PFSK-1 (cell line): ENCODE measurements at regions not wholly inside any gene's neighbourhood (a gene's known extent, or its start where the extent isn't known, plus 50 kb on each side); places are given as distances from the start of the nearest gene placed in this dataset.

Experiments
- FOXP2 ChIP-seq: optimal IDR thresholded peaks from 2 replicates; pipeline ENCODE3; 2011; ENCODE audit warnings: borderline replicate concordance, control low read depth, inconsistent platforms; ENCODE audit not compliant: insufficient read depth; ENCODE audit errors: extremely low read length, extremely low read depth
- POLR2AphosphoS5 ChIP-seq: IDR thresholded peaks from 2 replicates; pipeline ENCODE4 v1.6.1; 2012; ENCODE audit warnings: low read depth, mild to moderate bottlenecking, control low read depth, low read length, moderate library complexity
- REST ChIP-seq, 2 experiments: IDR thresholded peaks; 2 replicates each; pipeline versions ENCODE4 v1.6.1 to v1.8.0; 2011 to 2012; ENCODE audit warnings: low read depth in 2 of 2, low read length in 2 of 2, control low read depth in 1 of 2, inconsistent platforms in 1 of 2, mild to moderate bottlenecking in 1 of 2, moderate library complexity in 1 of 2; ENCODE audit not compliant: insufficient read depth in 1 of 2
- SIN3A ChIP-seq: IDR thresholded peaks from 2 replicates; pipeline ENCODE4 v1.6.1; 2012; ENCODE audit warnings: mild to moderate bottlenecking, low read length, moderate library complexity, borderline replicate concordance; ENCODE audit not compliant: insufficient read depth
- TAF1 ChIP-seq: IDR thresholded peaks from 2 replicates; pipeline ENCODE4 v1.6.1; 2012; ENCODE audit warnings: low read length, control low read depth, borderline replicate concordance; ENCODE audit not compliant: insufficient read depth

DNA sequence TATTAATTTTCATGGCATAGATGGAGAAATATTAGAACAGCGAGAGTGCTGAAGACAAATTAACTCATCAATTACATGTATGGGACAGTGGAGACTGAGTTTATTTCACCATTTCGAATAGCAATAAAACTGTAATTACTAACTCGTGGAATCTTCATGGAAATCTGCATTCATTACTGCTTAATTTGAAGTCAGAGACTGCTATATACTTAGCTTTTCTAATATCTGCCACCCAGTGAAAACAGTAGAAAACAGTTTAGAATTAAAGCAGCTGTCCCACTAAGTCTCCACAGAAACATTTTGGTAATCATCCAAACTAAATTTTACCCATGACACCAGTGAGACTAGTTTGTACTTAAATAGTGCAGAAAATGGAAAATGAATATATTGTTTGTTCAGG, 56.8 kb downstream of the IZUMO3 start:
- no peak for TF ChIP-seq TAF1
- TF ChIP-seq REST (IDR thresholded peaks at IDR 0.05; ENCODE audit: insufficient read depth in 1 of 2, low read depth in 2 of 2, low read length in 2 of 2): no peak
- TF ChIP-seq POLR2AphosphoS5: no peak
- TF ChIP-seq SIN3A: no peak
- no peak for TF ChIP-seq FOXP2

- TF ChIP-seq POLR2AphosphoS5 (no peak), FOXP2 (no peak), TAF1 (no peak), SIN3A (no peak), REST (IDR thresholded peaks at IDR 0.05; ENCODE audit: insufficient read depth in 1 of 2, low read depth in 2 of 2, low read length in 2 of 2) (no peak)
These were observed 57.8 kb downstream of the IZUMO3 start for GRCh38 chr9:24487946-24488345.

DNA sequence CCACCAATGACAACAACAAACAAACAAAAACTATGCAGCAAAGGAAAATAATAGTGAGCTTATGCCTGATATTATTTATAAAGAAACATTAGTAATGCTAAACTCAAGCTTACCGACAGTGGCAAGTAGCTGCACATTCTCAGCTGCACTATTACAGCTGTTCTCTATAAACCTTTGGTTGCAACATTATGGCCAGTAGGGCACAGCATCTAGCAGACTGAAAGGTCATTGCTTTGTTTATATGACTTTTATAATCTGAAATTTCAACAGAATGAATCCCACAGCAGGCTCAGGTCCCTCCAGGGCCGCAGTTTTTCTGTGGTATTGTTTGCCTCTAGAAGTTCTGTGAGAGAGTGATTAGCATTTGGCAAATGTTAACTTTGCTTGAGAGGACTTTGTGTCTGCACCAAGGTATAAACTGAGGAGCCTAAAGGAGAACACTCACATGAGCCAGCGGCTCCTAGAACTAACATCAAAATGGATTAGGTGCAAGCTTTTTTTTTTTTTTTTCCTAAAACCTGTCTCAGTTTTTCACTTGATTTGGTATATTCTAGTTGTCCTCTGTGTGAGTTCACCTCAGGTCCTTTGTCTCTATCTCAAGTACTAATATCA, 58.3 kb downstream of the IZUMO3 start:
- TF ChIP-seq POLR2AphosphoS5: no peak
- TF ChIP-seq FOXP2: no peak
- no peak for TF ChIP-seq SIN3A
- no peak for TF ChIP-seq TAF1

DNA sequence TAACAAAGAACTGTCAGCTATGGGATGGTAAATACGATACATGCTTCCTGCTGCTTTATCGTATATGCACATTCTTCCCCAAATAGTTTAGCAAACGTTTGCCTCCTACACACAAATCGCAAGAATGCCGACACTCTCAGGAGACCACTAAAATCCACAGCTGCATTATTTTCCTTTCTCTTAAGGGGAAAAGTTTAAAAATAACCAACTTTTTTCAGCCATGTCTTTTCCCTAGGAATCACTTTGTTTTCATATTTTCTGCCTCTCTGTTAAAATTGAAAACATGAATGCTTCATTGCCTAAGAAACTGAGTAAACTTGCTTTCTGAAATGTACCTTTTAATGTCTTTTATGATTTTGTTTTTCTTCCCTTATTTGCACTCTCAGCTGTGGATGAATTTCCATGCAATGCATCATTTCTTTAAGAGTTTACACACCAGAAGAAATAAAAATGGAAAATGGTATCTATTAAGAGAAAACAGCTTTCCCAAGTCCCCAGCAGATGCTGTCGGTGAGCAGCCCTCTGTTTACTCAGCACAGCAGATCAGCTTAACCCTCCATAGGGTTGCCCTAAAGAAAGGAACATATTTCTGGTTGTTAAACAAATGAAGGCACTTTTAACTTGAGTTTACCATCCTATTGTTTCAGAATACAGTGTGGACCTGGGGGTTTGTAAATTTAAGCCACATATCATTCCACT, 66.2 kb downstream of the IZUMO3 start:
- TF ChIP-seq TAF1 (no peak), POLR2AphosphoS5 (no peak), SIN3A (no peak), FOXP2 (no peak), REST (IDR thresholded peaks at IDR 0.05; ENCODE audit: insufficient read depth in 1 of 2, low read depth in 2 of 2, low read length in 2 of 2) (no peak)

DNA sequence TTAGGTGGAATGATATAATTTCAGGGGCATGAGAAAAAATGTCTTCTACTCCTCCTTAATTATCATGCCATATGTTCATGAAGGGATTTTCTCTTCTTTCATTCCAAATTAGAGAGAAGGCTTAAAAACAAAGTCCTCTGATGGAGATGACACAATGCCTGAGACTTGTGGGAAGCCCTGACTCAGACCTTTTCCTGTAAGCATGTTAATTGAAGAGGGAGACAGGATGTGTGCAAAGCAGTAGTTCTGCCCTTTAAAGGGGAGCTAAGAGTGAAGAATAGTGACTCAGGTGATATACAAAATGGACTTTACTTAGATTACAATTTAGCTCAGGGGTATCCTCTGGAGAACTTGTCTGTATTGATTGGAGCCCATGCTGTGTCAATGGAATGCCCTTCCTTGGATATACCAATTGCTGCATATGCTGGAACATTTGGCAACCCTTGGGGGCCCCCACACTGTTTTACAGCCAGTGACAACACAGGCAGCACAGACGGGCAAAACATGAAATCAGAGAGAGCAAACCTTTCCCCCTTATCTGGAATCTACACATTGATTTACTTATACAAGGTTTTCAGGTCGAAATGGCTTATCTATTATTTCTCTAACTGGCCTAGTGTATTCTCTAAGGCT, 81.3 kb downstream of the IZUMO3 start:
- TF ChIP-seq TAF1 (no peak), POLR2AphosphoS5 (no peak), REST (IDR thresholded peaks at IDR 0.05; ENCODE audit: insufficient read depth in 1 of 2, low read depth in 2 of 2, low read length in 2 of 2) (no peak), SIN3A (no peak), FOXP2 (no peak)
